H1 (cell line): ENCODE measurements at regions not wholly inside any gene's neighbourhood (a gene's known extent, or its start where the extent isn't known, plus 50 kb on each side); places are given as distances from the start of the nearest gene placed in this dataset.

Source experiments
- ATF3 ChIP-seq: IDR thresholded peaks from 2 replicates; pipeline ENCODE4 v1.6.1; 2011; ENCODE audit warnings: low read depth, mild to moderate bottlenecking, low read length; ENCODE audit not compliant: insufficient read depth
- BRCA1 ChIP-seq: IDR thresholded peaks from 2 replicates; pipeline ENCODE4 v1.6.1; 2012; ENCODE audit warnings: low read depth, low read length, improper control_type of control experiment
- CHD1 ChIP-seq: IDR thresholded peaks from 2 replicates; pipeline ENCODE4 v1.6.1; 2012; ENCODE audit warnings: low read depth, low read length, improper control_type of control experiment
- JUN ChIP-seq: IDR thresholded peaks from 2 replicates; pipeline ENCODE4 v1.6.1; 2011; ENCODE audit warnings: low read depth, mild to moderate bottlenecking, improper control_type of control experiment, low read length
- JUND ChIP-seq: IDR thresholded peaks from 2 replicates; pipeline ENCODE4 v1.6.1; 2011; ENCODE audit warnings: mild to moderate bottlenecking, improper control_type of control experiment, low read length
- MAFK ChIP-seq: IDR thresholded peaks from 2 replicates; pipeline ENCODE4 v1.6.1; 2012; ENCODE audit warnings: low read depth, mild to moderate bottlenecking, improper control_type of control experiment, low read length
- PHF8 ChIP-seq: fragments of 200-600 bp; sonication (generic); conservative IDR thresholded peaks from 2 replicates; pipeline ENCODE4 v1.7.1; 2012; ENCODE audit warnings: low read depth, mild to moderate bottlenecking, inconsistent platforms, low read length, moderate library complexity
- RBBP5 ChIP-seq: IDR thresholded peaks from 2 replicates; pipeline ENCODE4 v1.7.1; 2012; ENCODE audit warnings: low read depth, mild to moderate bottlenecking, inconsistent platforms, low read length, moderate library complexity, borderline replicate concordance
- SRF ChIP-seq: IDR thresholded peaks from 2 replicates; pipeline ENCODE4 v1.6.1; 2011; ENCODE audit warnings: mild to moderate bottlenecking, low read depth, low read length, moderate library complexity
- TF ChIP-seq, protein P1 (sequence below): IDR thresholded peaks from 2 replicates; pipeline ENCODE4 v1.6.1; 2012; ENCODE audit warnings: low read length, inconsistent platforms

DNA sequence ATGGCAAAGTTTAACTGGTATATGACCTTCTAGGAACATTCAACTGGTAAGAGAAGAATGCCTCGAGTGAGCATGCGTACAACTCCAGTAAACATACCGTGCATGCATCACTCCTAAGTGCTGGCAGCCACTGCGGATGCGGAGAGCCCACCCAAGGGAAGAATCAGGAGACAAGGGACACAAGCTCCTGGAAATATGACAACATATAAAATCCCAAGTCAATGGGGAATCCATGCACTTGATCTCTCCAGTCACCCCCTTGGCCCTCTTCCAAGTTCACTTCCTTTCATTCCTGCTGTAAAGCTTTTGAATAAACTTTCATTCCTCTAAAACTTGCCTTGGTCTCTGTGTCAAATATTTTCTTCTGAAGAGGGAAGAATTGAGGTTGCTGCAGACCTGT, 168.7 kb upstream of the TMCC3 start (continued):
- TF ChIP-seq, protein P1, sequence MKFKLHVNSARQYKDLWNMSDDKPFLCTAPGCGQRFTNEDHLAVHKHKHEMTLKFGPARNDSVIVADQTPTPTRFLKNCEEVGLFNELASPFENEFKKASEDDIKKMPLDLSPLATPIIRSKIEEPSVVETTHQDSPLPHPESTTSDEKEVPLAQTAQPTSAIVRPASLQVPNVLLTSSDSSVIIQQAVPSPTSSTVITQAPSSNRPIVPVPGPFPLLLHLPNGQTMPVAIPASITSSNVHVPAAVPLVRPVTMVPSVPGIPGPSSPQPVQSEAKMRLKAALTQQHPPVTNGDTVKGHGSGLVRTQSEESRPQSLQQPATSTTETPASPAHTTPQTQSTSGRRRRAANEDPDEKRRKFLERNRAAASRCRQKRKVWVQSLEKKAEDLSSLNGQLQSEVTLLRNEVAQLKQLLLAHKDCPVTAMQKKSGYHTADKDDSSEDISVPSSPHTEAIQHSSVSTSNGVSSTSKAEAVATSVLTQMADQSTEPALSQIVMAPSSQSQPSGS: no peak
- no peak for TF ChIP-seq SRF
- TF ChIP-seq ATF3: no peak
- no peak for TF ChIP-seq BRCA1
- no peak for TF ChIP-seq JUND
- TF ChIP-seq PHF8: no peak
- TF ChIP-seq CHD1: no peak
- TF ChIP-seq JUN: no peak
- TF ChIP-seq RBBP5: no peak
- no peak for TF ChIP-seq MAFK
